ENCODE measurements at regions not wholly inside any gene's neighbourhood (a gene's known extent, or its start where the extent isn't known, plus 50 kb on each side); places are given as distances from the start of the nearest gene placed in this dataset.

DNA sequence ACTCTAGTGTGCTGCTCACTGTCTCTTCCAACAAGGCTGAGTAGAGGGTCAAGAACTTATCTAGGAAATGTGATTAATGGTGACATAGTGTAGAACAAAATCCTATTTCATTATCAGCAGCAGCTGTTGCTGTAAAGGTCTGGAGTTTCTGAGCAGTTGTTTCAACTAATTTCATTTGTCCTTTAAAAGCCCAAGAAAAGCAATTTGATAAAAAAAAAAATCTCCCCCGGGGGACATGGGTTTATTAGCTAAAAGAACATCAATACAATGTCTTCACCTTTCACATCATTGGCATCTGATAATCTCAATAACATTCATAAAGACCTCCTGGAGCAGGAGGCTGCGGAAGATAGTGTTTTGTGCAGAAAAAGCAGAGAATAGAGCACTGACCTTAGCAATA lies 468.1 kb downstream of the KCTD16 start:
- TF ChIP-seq CREB1 (CRISPR knock-in tag; IDR thresholded peaks at IDR 0.05; ENCODE audit: low read depth) (no peak), ZNF114 (CRISPR knock-in tag; IDR thresholded peaks at IDR 0.05) (no peak), JUNB (IDR thresholded peaks at IDR 0.05; ENCODE audit: unreplicated experiment) (no peak), EZH2phosphoT487 (IDR thresholded peaks at IDR 0.05; ENCODE audit: unreplicated experiment) (no peak), EZH2 (IDR thresholded peaks at IDR 0.05; ENCODE audit: low read depth, unreplicated experiment) (no peak), ZNF331 (CRISPR knock-in tag; IDR thresholded peaks at IDR 0.05; ENCODE audit: low read depth) (no peak), POLR2AphosphoS5 (IDR thresholded peaks at IDR 0.05; ENCODE audit: low read depth) (no peak), STAT1 (IDR thresholded peaks at IDR 0.05; ENCODE audit: unreplicated experiment) (no peak), NANOG (IDR thresholded peaks at IDR 0.05; ENCODE audit: borderline replicate concordance) (no peak)
- TF ChIP-seq, protein P1, sequence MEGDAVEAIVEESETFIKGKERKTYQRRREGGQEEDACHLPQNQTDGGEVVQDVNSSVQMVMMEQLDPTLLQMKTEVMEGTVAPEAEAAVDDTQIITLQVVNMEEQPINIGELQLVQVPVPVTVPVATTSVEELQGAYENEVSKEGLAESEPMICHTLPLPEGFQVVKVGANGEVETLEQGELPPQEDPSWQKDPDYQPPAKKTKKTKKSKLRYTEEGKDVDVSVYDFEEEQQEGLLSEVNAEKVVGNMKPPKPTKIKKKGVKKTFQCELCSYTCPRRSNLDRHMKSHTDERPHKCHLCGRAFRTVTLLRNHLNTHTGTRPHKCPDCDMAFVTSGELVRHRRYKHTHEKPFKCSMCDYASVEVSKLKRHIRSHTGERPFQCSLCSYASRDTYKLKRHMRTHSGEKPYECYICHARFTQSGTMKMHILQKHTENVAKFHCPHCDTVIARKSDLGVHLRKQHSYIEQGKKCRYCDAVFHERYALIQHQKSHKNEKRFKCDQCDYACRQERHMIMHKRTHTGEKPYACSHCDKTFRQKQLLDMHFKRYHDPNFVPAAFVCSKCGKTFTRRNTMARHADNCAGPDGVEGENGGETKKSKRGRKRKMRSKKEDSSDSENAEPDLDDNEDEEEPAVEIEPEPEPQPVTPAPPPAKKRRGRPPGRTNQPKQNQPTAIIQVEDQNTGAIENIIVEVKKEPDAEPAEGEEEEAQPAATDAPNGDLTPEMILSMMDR (conservative IDR thresholded peaks at IDR 0.05; ENCODE audit: low read depth in 2 of 2) = no peak
- TF ChIP-seq, protein P2, sequence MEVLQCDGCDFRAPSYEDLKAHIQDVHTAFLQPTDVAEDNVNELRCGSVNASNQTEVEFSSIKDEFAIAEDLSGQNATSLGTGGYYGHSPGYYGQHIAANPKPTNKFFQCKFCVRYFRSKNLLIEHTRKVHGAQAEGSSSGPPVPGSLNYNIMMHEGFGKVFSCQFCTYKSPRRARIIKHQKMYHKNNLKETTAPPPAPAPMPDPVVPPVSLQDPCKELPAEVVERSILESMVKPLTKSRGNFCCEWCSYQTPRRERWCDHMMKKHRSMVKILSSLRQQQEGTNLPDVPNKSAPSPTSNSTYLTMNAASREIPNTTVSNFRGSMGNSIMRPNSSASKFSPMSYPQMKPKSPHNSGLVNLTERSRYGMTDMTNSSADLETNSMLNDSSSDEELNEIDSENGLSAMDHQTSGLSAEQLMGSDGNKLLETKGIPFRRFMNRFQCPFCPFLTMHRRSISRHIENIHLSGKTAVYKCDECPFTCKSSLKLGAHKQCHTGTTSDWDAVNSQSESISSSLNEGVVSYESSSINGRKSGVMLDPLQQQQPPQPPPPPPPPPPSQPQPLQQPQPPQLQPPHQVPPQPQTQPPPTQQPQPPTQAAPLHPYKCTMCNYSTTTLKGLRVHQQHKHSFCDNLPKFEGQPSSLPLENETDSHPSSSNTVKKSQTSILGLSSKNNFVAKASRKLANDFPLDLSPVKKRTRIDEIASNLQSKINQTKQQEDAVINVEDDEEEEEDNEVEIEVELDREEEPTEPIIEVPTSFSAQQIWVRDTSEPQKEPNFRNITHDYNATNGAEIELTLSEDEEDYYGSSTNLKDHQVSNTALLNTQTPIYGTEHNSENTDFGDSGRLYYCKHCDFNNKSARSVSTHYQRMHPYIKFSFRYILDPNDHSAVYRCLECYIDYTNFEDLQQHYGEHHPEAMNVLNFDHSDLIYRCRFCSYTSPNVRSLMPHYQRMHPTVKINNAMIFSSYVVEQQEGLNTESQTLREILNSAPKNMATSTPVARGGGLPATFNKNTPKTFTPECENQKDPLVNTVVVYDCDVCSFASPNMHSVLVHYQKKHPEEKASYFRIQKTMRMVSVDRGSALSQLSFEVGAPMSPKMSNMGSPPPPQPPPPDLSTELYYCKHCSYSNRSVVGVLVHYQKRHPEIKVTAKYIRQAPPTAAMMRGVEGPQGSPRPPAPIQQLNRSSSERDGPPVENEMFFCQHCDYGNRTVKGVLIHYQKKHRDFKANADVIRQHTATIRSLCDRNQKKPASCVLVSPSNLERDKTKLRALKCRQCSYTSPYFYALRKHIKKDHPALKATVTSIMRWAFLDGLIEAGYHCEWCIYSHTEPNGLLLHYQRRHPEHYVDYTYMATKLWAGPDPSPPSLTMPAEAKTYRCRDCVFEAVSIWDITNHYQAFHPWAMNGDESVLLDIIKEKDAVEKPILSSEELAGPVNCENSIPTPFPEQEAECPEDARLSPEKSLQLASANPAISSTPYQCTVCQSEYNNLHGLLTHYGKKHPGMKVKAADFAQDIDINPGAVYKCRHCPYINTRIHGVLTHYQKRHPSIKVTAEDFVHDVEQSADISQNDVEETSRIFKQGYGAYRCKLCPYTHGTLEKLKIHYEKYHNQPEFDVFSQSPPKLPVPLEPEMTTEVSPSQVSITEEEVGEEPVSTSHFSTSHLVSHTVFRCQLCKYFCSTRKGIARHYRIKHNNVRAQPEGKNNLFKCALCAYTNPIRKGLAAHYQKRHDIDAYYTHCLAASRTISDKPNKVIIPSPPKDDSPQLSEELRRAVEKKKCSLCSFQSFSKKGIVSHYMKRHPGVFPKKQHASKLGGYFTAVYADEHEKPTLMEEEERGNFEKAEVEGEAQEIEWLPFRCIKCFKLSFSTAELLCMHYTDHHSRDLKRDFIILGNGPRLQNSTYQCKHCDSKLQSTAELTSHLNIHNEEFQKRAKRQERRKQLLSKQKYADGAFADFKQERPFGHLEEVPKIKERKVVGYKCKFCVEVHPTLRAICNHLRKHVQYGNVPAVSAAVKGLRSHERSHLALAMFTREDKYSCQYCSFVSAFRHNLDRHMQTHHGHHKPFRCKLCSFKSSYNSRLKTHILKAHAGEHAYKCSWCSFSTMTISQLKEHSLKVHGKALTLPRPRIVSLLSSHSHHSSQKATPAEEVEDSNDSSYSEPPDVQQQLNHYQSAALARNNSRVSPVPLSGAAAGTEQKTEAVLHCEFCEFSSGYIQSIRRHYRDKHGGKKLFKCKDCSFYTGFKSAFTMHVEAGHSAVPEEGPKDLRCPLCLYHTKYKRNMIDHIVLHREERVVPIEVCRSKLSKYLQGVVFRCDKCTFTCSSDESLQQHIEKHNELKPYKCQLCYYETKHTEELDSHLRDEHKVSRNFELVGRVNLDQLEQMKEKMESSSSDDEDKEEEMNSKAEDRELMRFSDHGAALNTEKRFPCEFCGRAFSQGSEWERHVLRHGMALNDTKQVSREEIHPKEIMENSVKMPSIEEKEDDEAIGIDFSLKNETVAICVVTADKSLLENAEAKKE (CRISPR knock-in tag; IDR thresholded peaks at IDR 0.05) = no peak
- TF ChIP-seq, protein P3, sequence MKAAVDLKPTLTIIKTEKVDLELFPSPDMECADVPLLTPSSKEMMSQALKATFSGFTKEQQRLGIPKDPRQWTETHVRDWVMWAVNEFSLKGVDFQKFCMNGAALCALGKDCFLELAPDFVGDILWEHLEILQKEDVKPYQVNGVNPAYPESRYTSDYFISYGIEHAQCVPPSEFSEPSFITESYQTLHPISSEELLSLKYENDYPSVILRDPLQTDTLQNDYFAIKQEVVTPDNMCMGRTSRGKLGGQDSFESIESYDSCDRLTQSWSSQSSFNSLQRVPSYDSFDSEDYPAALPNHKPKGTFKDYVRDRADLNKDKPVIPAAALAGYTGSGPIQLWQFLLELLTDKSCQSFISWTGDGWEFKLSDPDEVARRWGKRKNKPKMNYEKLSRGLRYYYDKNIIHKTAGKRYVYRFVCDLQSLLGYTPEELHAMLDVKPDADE (IDR thresholded peaks at IDR 0.05) = no peak
- TF ChIP-seq, protein P4, sequence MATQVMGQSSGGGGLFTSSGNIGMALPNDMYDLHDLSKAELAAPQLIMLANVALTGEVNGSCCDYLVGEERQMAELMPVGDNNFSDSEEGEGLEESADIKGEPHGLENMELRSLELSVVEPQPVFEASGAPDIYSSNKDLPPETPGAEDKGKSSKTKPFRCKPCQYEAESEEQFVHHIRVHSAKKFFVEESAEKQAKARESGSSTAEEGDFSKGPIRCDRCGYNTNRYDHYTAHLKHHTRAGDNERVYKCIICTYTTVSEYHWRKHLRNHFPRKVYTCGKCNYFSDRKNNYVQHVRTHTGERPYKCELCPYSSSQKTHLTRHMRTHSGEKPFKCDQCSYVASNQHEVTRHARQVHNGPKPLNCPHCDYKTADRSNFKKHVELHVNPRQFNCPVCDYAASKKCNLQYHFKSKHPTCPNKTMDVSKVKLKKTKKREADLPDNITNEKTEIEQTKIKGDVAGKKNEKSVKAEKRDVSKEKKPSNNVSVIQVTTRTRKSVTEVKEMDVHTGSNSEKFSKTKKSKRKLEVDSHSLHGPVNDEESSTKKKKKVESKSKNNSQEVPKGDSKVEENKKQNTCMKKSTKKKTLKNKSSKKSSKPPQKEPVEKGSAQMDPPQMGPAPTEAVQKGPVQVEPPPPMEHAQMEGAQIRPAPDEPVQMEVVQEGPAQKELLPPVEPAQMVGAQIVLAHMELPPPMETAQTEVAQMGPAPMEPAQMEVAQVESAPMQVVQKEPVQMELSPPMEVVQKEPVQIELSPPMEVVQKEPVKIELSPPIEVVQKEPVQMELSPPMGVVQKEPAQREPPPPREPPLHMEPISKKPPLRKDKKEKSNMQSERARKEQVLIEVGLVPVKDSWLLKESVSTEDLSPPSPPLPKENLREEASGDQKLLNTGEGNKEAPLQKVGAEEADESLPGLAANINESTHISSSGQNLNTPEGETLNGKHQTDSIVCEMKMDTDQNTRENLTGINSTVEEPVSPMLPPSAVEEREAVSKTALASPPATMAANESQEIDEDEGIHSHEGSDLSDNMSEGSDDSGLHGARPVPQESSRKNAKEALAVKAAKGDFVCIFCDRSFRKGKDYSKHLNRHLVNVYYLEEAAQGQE (IDR thresholded peaks at IDR 0.05; ENCODE audit: unreplicated experiment) = no peak
- H3K27ac Mint-ChIP-seq = no peak overlapping the region
- H4K20me1 ChIP-seq (replicated peaks; ENCODE audit: insufficient read depth) = no peaks in the 10 kb centered on the region
- H3K9me2 ChIP-seq (ENCODE audit: insufficient read depth) = 0 out of 2 replicates have a peak, but pooled peaks cover 4% of the 10 kb centered on the region
- H3K79me2 ChIP-seq (replicated peaks; ENCODE audit: insufficient read depth) = no peaks in the 10 kb centered on the region
- H3K9me3 Mint-ChIP-seq = peaks cover 25% of the 10 kb centered on the region
- no peaks in the 10 kb centered on the region for H3K4me1 ChIP-seq (ENCODE audit: insufficient read depth)
- no peaks in the 10 kb centered on the region for H3K4me1 Mint-ChIP-seq
- peaks cover 5% of the 10 kb centered on the region; the same call in 1 of the 2 replicates for H3K36me3 ChIP-seq (ENCODE audit: insufficient read depth)
- ATAC-seq = no peak
- no peaks in the 10 kb centered on the region for H3K27me3 ChIP-seq (ENCODE audit: insufficient read depth)
- H3K27ac ChIP-seq (ENCODE audit: low read depth) = no peak overlapping the region
- H3K4me3 Mint-ChIP-seq = no peak overlapping the region
- no peak overlapping the region for H3K4me2 ChIP-seq
- H3F3A ChIP-seq (replicated peaks; ENCODE audit: low read depth) = no peaks in the 10 kb centered on the region
- no peak overlapping the region for H2AFZ ChIP-seq
- no peak for DNase-seq (ENCODE audit: low spot score)
- peaks cover 7% of the 10 kb centered on the region; the same call in 2 of the 3 replicates for H3K36me3 Mint-ChIP-seq (ENCODE audit: low read depth)
- no peak overlapping the region for H3K4me3 ChIP-seq
- H3K27me3 Mint-ChIP-seq (ENCODE audit: insufficient read depth, low read depth, poor library complexity) = peaks cover 1% of the 10 kb centered on the region

Data from GM23338 (cell line).